NCI-H1092 treated with DMSO at 0.1 percent for 48 hours (cell line): ENCODE measurements at regions not wholly inside any gene's neighbourhood (a gene's known extent, or its start where the extent isn't known, plus 50 kb on each side); places are given as distances from the start of the nearest gene placed in this dataset.
"Not testable (repeated sequence)": the region's sequence is repeated elsewhere in the genome, so short reads cannot be mapped to it uniquely, and the experiment has no call there.

Experiments
- DNase-seq: peaks from one replicate; lab custom pipeline; 2025; lab: John Stamatoyannopoulos, UW

DNA sequence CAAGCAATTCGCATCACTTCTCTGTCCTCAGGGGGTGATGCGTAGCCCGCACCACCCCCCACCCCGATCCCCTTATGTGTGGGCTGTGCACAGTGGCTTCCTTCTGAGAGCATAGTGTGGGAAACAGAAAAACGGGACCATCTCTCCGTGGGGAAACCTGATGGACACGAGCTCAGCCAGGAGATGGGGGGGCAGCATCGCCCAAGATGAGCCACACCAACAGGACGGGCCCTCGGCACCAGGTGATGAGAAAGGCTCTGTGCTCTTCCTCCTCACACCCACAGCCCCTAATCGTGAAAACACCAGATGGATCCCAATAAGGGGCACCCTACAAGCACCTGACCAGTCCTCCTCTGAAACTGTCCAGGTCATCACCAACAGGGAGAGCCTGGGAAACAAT lies 153.6 kb downstream of the SHANK2 start:
- no peak for DNase-seq

GRCh38 chr11:71097506-71098240 lies 154.7 kb downstream of the SHANK2 start:
- no peak for DNase-seq

DNA sequence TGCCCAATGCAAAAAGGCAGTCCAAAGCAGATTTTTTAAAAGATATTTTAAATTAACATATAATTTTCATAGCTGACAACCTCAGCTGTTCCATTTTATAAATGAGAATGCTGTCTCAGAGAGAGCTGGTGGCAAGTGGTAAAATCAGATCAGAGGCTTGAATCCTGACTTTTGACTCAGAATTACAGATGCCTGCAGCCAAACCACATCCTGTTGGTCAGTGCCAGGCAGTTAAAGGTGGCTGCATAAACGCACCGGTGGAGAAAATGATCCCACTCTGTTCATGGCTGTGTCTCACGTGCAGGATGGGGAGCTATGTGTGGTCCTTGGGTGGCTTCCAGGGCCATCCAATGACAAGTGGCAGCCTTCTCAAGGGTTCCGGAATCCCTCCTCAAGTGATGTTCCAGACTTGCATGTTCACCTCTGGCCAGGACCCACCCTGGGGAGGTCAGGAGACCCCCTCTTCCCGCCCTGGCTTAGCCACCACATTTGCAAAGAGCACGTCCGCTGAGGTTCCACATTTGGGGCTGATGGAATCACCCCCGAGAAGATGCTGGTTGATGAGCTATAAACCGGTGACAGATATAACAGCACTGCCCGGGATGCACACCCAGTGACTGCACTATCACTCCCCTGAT lies 155.5 kb downstream of the SHANK2 start:
- DNase-seq, result no peak

GRCh38 chr11:71095294-71095850 lies 157.0 kb downstream of the SHANK2 start:
- DNase-seq, result no peak

- no peak for DNase-seq
Observed at GRCh38 chr11:71094296-71095077, 157.9 kb downstream of the SHANK2 start.

DNA sequence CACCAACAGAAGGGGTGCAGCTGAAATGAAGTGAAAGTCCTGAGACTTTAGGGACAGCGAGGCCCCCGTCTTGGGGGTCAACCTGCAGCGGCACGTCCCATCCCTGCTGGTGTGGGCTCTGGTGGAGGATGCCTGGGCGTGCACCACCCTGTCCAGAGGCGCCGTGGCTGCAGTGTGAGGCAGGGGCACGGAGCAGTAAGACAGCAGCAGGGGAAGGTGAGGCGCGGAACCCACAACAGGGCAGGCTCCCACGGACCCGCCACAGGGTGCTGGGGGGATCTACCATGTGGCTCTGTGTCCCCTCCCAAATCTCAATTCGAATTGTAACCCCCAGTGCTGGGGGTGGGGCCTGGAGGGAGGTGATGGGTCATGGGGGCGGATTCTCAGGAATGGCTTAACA lies 158.6 kb downstream of the SHANK2 start:
- no peak for DNase-seq

DNA sequence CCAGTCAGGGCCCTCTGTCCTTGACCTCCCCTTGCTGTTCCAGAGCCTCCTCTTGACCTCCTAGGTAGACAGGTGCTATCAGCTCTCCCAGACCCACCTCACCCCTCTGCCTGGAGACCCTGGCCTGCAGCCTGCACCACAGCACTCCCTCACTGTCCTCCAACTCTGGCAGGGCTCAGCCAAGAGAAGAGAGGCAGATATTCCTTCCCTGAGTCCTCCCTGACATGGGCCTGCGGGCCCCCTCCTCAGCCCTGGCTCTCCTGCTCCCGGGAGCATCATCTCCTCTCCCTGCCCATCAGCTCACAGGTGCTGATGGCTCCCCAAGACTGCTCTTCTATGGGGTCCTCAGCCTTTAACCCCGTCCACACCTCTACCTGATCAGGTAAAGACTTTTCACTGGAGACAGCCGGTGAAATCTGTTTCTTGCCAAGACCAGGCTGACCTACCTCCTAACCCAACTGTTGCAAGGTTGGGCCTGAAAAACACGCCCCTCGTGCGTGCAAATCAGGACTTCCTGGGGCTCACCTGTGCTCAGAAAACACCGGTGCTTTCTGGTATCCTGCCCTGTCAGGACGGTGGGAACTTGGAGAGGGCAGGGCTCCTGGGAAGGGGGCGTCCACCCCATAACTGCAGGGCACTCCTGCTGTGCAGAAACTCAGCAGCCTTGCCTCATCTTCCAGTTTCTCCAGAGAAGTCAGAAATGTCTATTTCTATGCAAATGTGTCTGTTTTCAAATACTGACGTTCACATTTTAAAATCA lies 160.7 kb downstream of the SHANK2 start:
- no peak for DNase-seq

GRCh38 chr11:71089571-71089970 lies 162.8 kb downstream of the SHANK2 start:
- no peak for DNase-seq

DNA sequence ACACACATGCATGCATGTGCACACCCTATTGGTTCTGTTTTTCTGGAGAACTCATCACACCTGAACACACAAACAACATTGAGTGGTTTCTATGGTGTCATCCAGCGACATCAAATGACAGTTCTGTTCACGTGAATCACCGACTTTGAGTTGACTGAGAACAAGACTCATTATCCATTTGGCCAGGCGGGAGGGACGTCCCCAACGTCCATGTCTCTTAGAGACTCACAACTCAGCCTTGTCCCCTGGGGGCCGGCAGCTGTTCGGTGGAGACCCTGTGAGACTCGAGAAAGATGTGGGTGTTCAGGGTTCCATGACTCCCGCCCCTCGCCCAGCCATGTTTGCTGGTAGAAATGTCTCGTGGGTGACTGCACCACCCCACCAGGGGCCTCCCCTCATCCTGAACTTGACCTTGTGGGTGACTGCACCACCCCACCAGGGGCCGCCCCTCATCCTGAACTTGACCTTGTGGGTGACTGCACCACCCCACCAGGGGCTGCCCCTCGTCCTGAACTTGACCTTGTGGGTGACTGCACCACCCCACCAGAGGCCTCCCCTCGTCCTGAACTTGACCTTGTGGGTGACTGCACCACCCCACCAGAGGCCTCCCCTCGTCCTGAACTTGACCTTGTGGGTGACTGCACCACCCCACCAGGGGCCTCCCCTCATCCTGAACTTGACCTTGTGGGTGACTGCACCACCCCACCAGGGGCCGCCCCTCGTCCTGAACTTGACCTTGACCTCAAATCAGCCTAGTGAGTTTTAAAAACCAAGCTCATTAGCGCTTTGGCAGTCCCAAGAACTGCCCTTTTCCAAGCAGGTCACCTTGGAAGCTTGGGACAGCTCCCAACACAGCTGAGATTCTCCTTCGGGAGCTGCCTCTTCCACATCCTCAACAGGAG lies 163.8 kb downstream of the SHANK2 start:
- DNase-seq, result not testable (repeated sequence)

GRCh38 chr11:71086687-71087258 lies 165.6 kb downstream of the SHANK2 start:
- DNase-seq, result peak; percentile 83

DNA sequence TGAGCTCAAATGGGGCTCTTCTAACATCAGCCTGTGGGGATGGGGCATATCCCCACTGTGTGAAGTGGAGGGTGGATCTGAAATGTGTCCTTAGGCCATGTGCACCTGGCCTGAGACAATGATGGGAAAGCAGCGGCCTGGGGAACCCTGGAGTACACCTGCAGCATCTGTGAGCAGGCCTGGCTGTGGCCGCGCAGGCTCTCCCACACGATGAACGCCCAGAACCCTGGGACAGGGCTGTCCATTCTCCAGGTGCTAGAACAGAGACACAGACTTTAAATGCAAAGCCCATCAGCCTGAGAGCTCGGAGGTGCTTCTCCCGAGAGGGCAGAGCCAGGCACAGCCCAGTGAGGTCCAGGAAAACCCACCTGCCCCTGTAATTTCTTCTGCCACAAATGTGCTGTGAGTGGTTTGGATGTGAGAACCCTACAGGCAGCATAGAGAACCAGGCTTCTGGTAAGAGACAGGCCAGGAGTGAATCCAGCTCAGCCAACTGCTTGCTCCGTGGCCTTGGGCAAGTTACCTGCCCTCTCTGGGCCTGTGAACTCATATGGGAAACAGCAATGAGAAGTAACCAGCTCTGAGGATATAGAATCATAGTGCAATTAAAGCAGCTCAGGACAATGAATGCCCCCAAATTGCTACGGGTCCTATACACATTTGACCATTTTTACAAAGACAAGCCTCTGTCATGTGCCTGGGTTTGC lies 167.9 kb downstream of the SHANK2 start:
- no peak for DNase-seq

- DNase-seq, result no peak
Observed at GRCh38 chr11:71083105-71083504, 169.3 kb downstream of the SHANK2 start.

DNA sequence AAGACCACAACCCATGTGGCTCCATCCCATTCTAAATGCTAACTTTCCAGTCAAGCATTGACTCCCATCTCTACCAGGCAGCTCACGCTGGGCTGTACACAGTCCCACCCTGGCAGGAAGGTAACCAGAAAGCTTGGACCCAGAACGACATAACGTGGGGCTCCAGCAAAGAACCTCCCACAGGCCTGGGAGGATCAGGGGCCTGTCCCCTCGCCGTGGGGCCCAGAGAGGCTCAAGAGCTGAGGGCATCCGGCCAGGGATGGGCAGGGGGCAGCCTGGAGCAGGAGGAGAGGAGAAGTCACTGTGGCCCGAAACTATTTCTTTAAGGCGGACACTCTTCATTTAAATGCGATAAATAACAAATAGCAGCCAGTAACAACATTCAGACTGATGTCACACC lies 169.9 kb downstream of the SHANK2 start:
- no peak for DNase-seq

GRCh38 chr11:71081704-71082230 lies 170.6 kb downstream of the SHANK2 start:
- no peak for DNase-seq

GRCh38 chr11:71080239-71081097 lies 171.9 kb downstream of the SHANK2 start:
- peak; percentile 94 for DNase-seq

DNA sequence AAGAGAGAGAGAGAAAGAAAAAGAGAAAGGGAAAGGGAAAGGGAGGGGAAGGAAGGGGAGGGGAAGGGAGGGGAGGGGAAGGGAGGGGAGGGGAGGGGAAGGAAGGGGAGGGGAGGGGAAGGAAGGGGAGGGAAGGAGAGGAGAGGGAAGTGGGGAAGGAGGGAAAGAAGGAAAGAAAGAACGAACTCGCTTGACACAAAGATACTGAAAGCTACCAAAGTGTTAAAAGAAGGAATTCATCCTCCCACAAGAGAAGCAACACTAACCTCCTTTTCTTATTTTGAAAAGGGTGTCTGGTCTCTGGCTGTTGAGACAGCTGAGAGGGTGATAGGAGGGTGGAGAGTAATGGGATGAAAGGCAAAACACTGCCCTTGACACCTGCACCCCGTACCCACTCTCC lies 172.6 kb downstream of the SHANK2 start:
- DNase-seq, result no peak

- DNase-seq, result no peak
Observed at GRCh38 chr11:71078482-71078881, 173.9 kb downstream of the SHANK2 start.

DNA sequence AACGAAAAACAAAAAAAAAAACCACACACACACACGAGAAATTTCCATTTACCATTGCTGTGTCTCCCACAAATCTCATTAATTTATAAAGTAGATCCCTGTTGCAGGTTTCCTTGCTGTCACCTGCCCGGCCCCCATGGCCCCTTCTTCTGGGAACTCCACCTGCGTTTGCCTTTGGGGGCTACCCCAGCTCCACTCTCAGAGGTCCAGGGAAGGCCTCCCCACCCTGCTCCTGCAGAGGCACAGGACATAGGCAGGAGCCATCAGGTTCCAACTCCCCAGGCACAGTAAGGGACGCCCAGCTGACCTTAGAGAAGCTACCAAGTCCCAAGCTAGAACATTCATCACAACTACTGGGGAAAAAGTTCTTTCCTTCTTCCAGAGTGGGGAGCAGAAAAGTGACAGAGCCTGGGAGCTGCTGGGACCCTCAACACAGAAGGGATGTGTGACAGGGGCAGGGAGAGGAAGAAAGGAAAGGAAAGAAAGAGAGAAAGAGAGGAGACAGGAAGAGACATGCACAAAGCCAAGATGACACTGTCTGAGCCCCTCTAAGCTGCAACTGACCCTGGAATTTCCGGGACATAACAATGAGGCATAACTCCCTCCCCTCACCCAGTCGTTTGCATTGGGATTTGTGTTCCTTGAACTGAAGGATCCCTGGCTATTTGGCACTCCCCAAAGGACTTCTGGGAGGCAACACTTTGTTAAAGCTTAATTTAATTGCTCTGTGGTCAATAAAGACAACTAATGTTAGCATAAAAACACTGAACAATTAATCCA lies 175.7 kb downstream of the SHANK2 start:
- no peak for DNase-seq
